Umbilical cord (tissue), 1 donor: ENCODE measurements at regions not wholly inside any gene's neighbourhood (a gene's known extent, or its start where the extent isn't known, plus 50 kb on each side); places are given as distances from the start of the nearest gene placed in this dataset.
"Not testable (repeated sequence)": the region's sequence is repeated elsewhere in the genome, so short reads cannot be mapped to it uniquely, and the experiment has no call there.

Source experiments
- DNase-seq: peaks from one replicate; pipeline ENCODE4 v3.0.0-alpha.2; 2015; ENCODE audit warnings: low spot score

GRCh38 chr3:109656225-109656624, 318.9 kb upstream of the DPPA4 start:
- DNase-seq = no peak

- DNase-seq = no peak
Measured at GRCh38 chr3:109678600-109678999, 341.3 kb upstream of the DPPA4 start.

- no peak for DNase-seq
Measured at GRCh38 chr3:109679664-109680063, 342.3 kb upstream of the DPPA4 start.

GRCh38 chr3:109683746-109684145, 346.4 kb upstream of the DPPA4 start:
- DNase-seq = no peak

- DNase-seq = peak; percentile 88
Measured at GRCh38 chr3:109685084-109686079, 348.0 kb upstream of the DPPA4 start.

GRCh38 chr3:109687626-109688025, 350.3 kb upstream of the DPPA4 start:
- no peak for DNase-seq

GRCh38 chr3:109696932-109697331, 359.6 kb upstream of the DPPA4 start:
- no peak for DNase-seq

- DNase-seq = no peak
Measured at GRCh38 chr3:109702252-109702651, 364.9 kb upstream of the DPPA4 start.

- DNase-seq = no peak
Measured at GRCh38 chr3:109702976-109703375, 365.6 kb upstream of the DPPA4 start.

GRCh38 chr3:109705133-109705532, 367.8 kb upstream of the DPPA4 start:
- DNase-seq = not testable (repeated sequence)

GRCh38 chr3:109707617-109708016, 370.3 kb upstream of the DPPA4 start:
- no peak for DNase-seq

- no peak for DNase-seq
Measured at GRCh38 chr3:109713288-109713687, 375.9 kb upstream of the DPPA4 start.

GRCh38 chr3:109715707-109716106, 378.4 kb upstream of the DPPA4 start:
- no peak for DNase-seq

- no peak for DNase-seq
Measured at GRCh38 chr3:109718850-109719249, 381.5 kb upstream of the DPPA4 start.

- DNase-seq = no peak
Measured at GRCh38 chr3:109728861-109729494, 391.6 kb upstream of the DPPA4 start.

- DNase-seq = peak; percentile 63
Measured at GRCh38 chr3:109731639-109732473, 394.5 kb upstream of the DPPA4 start.

- peak; percentile 9 for DNase-seq
Measured at GRCh38 chr3:109743981-109744380, 406.6 kb upstream of the DPPA4 start.

- no peak for DNase-seq
Measured at GRCh38 chr3:109772520-109772919, 435.2 kb upstream of the DPPA4 start.

GRCh38 chr3:109774108-109774507, 436.8 kb upstream of the DPPA4 start:
- no peak for DNase-seq

- no peak for DNase-seq
Measured at GRCh38 chr3:109784285-109784684, 446.9 kb upstream of the DPPA4 start.

- DNase-seq = peak; percentile 21
Measured at GRCh38 chr3:109784852-109785631, 447.7 kb upstream of the DPPA4 start.
